ENCODE measurements at regions not wholly inside any gene's neighbourhood (a gene's known extent, or its start where the extent isn't known, plus 50 kb on each side); places are given as distances from the start of the nearest gene placed in this dataset.
"Not testable (repeated sequence)": the region's sequence is repeated elsewhere in the genome, so short reads cannot be mapped to it uniquely, and the experiment has no call there.

DNA sequence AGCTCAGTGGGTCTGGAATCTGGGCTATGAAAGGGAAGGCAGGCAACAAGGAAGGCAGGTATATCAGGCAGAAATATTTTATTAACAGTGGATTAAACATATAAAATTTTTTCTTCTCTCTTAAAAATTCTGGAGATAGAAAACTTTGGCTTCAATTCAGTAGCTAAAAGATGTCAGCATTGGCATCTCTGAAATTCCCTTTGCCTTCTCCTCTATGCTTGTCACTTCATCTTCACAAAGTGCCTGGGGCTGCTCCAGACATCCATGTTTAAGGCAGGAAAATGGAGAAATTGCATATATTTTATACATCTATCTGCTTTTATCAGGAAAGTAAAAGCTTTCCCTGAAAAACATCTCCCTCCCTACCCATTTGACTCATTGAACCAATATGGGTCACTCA, 894.1 kb upstream of the API5 start:
- H3K27ac ChIP-seq (ENCODE audit: low read depth, low read length): no peak overlapping the region
- no peak overlapping the region for H3K18ac ChIP-seq (ENCODE audit: low read length)
- no peak overlapping the region for H3K23ac ChIP-seq (ENCODE audit: low read length)
- no peaks in the 10 kb centered on the region for H3K9me3 ChIP-seq (ENCODE audit: insufficient read depth, low read depth, low read length)
- no peak overlapping the region for H3K9ac ChIP-seq (ENCODE audit: low read length)
- H2BK120ac ChIP-seq (ENCODE audit: insufficient read depth, low read length, poor library complexity): no peak overlapping the region
- no peaks in the 10 kb centered on the region for H3K79me1 ChIP-seq (ENCODE audit: low read length)
- no peaks in the 10 kb centered on the region for H3K27me3 ChIP-seq (ENCODE audit: insufficient read depth, low read length)
- H3K4ac ChIP-seq (ENCODE audit: low read depth, low read length): no peak overlapping the region
- no peak overlapping the region for H4K8ac ChIP-seq (ENCODE audit: low read depth, low read length)
- no peaks in the 10 kb centered on the region for H3K4me1 ChIP-seq (ENCODE audit: control insufficient read depth in 1 of 2, insufficient read depth in 2 of 2, low read length in 2 of 2)
- H4K12ac ChIP-seq (ENCODE audit: low read depth, low read length): no peak overlapping the region
- H3K36me3 ChIP-seq (ENCODE audit: control insufficient read depth in 1 of 2, insufficient read depth in 2 of 2, low read length in 2 of 2): no peaks in the 10 kb centered on the region
- H3K14ac ChIP-seq (ENCODE audit: low read length): no peak overlapping the region
- H2BK12ac ChIP-seq (ENCODE audit: low read length): no peak overlapping the region
- no peak overlapping the region for H2AFZ ChIP-seq (ENCODE audit: insufficient read depth, low read length, poor library complexity)
- no peak overlapping the region for H2AK5ac ChIP-seq (ENCODE audit: low read length)
- H3K79me2 ChIP-seq (ENCODE audit: control insufficient read depth, insufficient read depth, low read length, poor library complexity): no peaks in the 10 kb centered on the region
- H4K91ac ChIP-seq (ENCODE audit: low read depth, low read length): no peak overlapping the region
- DNase-seq: no peak
- H3K4me2 ChIP-seq (ENCODE audit: low read length): no peak overlapping the region
- H2BK5ac ChIP-seq (ENCODE audit: low read depth, low read length, poor library complexity): no peak overlapping the region
- no peak overlapping the region for H3K4me3 ChIP-seq (ENCODE audit: low read depth, low read length)

DNA sequence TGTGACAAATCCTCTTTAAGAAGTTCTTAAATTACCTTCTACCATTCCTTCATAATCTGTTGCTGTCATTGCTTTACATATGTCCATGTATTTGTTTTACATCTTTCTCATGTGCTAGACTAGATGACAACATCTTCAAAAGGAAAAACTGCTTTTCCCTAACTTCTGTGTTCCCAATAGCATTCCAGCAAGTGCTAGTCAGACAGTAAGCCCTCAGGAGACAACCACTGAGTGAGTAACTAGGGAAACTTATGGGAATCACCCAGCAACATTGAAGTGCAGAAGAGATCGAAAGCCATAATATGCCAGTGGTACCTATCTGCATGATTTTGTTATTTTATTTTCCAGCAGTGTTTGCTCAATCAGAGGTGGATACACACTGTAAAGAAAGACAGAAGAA, 889.7 kb upstream of the API5 start:
- Histone ChIP-seq H4K91ac (ENCODE audit: low read depth, low read length) (no peak overlapping the region), H4K12ac (ENCODE audit: low read depth, low read length) (no peak overlapping the region), H3K79me2 (ENCODE audit: control insufficient read depth, insufficient read depth, low read length, poor library complexity) (no peaks in the 10 kb centered on the region), H3K27me3 (ENCODE audit: insufficient read depth, low read length) (no peaks in the 10 kb centered on the region), H2BK120ac (ENCODE audit: insufficient read depth, low read length, poor library complexity) (no peak overlapping the region), H2BK12ac (ENCODE audit: low read length) (no peak overlapping the region), H3K36me3 (ENCODE audit: control insufficient read depth in 1 of 2, insufficient read depth in 2 of 2, low read length in 2 of 2) (no peaks in the 10 kb centered on the region), H3K79me1 (ENCODE audit: low read length) (no peaks in the 10 kb centered on the region), H4K8ac (ENCODE audit: low read depth, low read length) (no peak overlapping the region), H3K4me3 (ENCODE audit: low read depth, low read length) (no peak overlapping the region), H3K4me2 (ENCODE audit: low read length) (no peak overlapping the region), H3K18ac (ENCODE audit: low read length) (no peak overlapping the region), H2AFZ (ENCODE audit: insufficient read depth, low read length, poor library complexity) (no peak overlapping the region), H2AK5ac (ENCODE audit: low read length) (no peak overlapping the region), H3K14ac (ENCODE audit: low read length) (no peak overlapping the region), H3K4ac (ENCODE audit: low read depth, low read length) (no peak overlapping the region), H3K4me1 (ENCODE audit: control insufficient read depth in 1 of 2, insufficient read depth in 2 of 2, low read length in 2 of 2) (no peaks in the 10 kb centered on the region), H3K9ac (ENCODE audit: low read length) (no peak overlapping the region), H2BK5ac (ENCODE audit: low read depth, low read length, poor library complexity) (no peak overlapping the region), H3K23ac (ENCODE audit: low read length) (no peak overlapping the region), H3K9me3 (ENCODE audit: insufficient read depth, low read depth, low read length) (no peaks in the 10 kb centered on the region), H3K27ac (ENCODE audit: low read depth, low read length) (no peak overlapping the region)
- DNase-seq: peak in 1 of 2 donors; percentile 1
- WGBS (ENCODE audit: extremely low coverage, insufficient coverage, insufficient read length): no CpG with 5 or more reads among the region's 1 CpG

DNA sequence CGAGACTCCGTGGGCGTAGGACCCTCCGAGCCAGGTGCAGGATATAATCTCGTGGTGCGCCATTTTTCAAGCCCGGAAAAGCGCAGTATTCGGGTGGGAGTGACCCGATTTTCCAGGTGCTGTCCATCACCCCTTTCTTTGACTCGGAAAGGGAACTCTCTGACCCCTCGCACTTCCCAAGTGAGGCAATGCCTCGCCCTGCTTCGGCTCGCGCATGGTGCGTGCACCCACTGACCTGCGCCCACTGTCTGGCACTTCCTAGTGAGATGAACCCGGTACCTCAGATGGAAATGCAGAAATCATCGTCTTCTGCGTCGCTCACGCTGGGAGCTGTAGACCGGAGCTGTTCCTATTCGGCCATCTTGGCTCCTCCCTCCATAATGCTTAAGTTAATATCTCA, 876.9 kb upstream of the API5 start:
- H3K4me2 ChIP-seq (ENCODE audit: low read length); DNase-seq; H3K4me3 ChIP-seq (ENCODE audit: low read depth, low read length); H3K27ac ChIP-seq (ENCODE audit: low read depth, low read length); H3K79me2 ChIP-seq (ENCODE audit: control insufficient read depth, insufficient read depth, low read length, poor library complexity); H2AK5ac ChIP-seq (ENCODE audit: low read length); H4K12ac ChIP-seq (ENCODE audit: low read depth, low read length); H4K8ac ChIP-seq (ENCODE audit: low read depth, low read length); H3K9ac ChIP-seq (ENCODE audit: low read length); H3K4ac ChIP-seq (ENCODE audit: low read depth, low read length); H3K79me1 ChIP-seq (ENCODE audit: low read length); H3K18ac ChIP-seq (ENCODE audit: low read length); H3K23ac ChIP-seq (ENCODE audit: low read length); H3K27me3 ChIP-seq (ENCODE audit: insufficient read depth, low read length); H3K14ac ChIP-seq (ENCODE audit: low read length); H3K36me3 ChIP-seq (ENCODE audit: control insufficient read depth in 1 of 2, insufficient read depth in 2 of 2, low read length in 2 of 2); H2BK12ac ChIP-seq (ENCODE audit: low read length); H2AFZ ChIP-seq (ENCODE audit: insufficient read depth, low read length, poor library complexity); H2BK120ac ChIP-seq (ENCODE audit: insufficient read depth, low read length, poor library complexity); H3K9me3 ChIP-seq (ENCODE audit: insufficient read depth, low read depth, low read length); H4K91ac ChIP-seq (ENCODE audit: low read depth, low read length); H2BK5ac ChIP-seq (ENCODE audit: low read depth, low read length, poor library complexity); H3K4me1 ChIP-seq (ENCODE audit: control insufficient read depth in 1 of 2, insufficient read depth in 2 of 2, low read length in 2 of 2): not testable (repeated sequence)
- no CpG with 5 or more reads among the region's 25 CpGs for WGBS (ENCODE audit: extremely low coverage, insufficient coverage, insufficient read length)

DNA sequence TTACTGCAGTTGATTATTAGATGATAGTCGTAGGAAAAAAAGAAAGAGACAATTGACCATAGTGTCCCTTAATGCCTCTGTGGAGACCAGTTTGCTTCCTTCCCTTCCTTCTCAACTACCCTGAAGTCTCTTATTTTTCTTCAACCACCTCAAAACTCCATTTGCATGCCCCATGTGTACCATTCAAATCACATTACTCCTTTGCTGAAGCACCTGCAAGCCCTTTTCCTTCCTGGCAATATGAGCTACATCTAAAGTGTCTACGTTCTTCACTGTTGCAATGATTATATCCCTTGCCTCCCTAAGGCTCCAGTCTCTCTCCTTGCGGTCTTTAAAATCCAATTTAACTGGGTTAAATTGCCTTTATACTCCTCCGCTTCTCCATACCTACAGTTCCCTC, 867.4 kb upstream of the API5 start:
- Histone ChIP-seq H3K79me1 (ENCODE audit: low read length) (no peaks in the 10 kb centered on the region), H4K8ac (ENCODE audit: low read depth, low read length) (no peak overlapping the region), H3K18ac (ENCODE audit: low read length) (no peak overlapping the region), H4K12ac (ENCODE audit: low read depth, low read length) (no peak overlapping the region), H2BK120ac (ENCODE audit: insufficient read depth, low read length, poor library complexity) (no peak overlapping the region), H3K23ac (ENCODE audit: low read length) (no peak overlapping the region), H3K27me3 (ENCODE audit: insufficient read depth, low read length) (no peaks in the 10 kb centered on the region), H3K36me3 (ENCODE audit: control insufficient read depth in 1 of 2, insufficient read depth in 2 of 2, low read length in 2 of 2) (peaks cover 0 to 2% of the 10 kb centered on the region in 2 experiments), H2AFZ (ENCODE audit: insufficient read depth, low read length, poor library complexity) (no peak overlapping the region), H3K4me3 (ENCODE audit: low read depth, low read length) (no peak overlapping the region), H3K14ac (ENCODE audit: low read length) (no peak overlapping the region), H3K27ac (ENCODE audit: low read depth, low read length) (no peak overlapping the region), H3K9me3 (ENCODE audit: insufficient read depth, low read depth, low read length) (no peaks in the 10 kb centered on the region), H2BK12ac (ENCODE audit: low read length) (no peak overlapping the region), H2AK5ac (ENCODE audit: low read length) (no peak overlapping the region), H3K4me2 (ENCODE audit: low read length) (no peak overlapping the region), H3K79me2 (ENCODE audit: control insufficient read depth, insufficient read depth, low read length, poor library complexity) (no peaks in the 10 kb centered on the region), H3K4me1 (ENCODE audit: control insufficient read depth in 1 of 2, insufficient read depth in 2 of 2, low read length in 2 of 2) (no peaks in the 10 kb centered on the region), H4K91ac (ENCODE audit: low read depth, low read length) (no peak overlapping the region), H3K4ac (ENCODE audit: low read depth, low read length) (no peak overlapping the region), H3K9ac (ENCODE audit: low read length) (no peak overlapping the region), H2BK5ac (ENCODE audit: low read depth, low read length, poor library complexity) (no peak overlapping the region)
- no CpG with 5 or more reads among the region's 4 CpGs for WGBS (ENCODE audit: extremely low coverage, insufficient coverage, insufficient read length)
- DNase-seq: no peak
